ENCODE measurements at regions not wholly inside any gene's neighbourhood (a gene's known extent, or its start where the extent isn't known, plus 50 kb on each side); places are given as distances from the start of the nearest gene placed in this dataset.

- TF ChIP-seq POLR2AphosphoS5 (IDR thresholded peaks at IDR 0.05; ENCODE audit: low read depth, low read length) (no peak), POLR2A (IDR thresholded peaks at IDR 0.05; ENCODE audit: low read depth, low read length) (no peak), TAF1 (IDR thresholded peaks at IDR 0.05; ENCODE audit: borderline replicate concordance, low read depth, low read length) (no peak)
Observed at GRCh38 chr4:113844369-113844768, 82.8 kb upstream of the CAMK2D start.
